HFF-Myc (cell line): ENCODE measurements at regions not wholly inside any gene's neighbourhood (a gene's known extent, or its start where the extent isn't known, plus 50 kb on each side); places are given as distances from the start of the nearest gene placed in this dataset.

ENCODE experiments used
- DNase-seq: peaks from one replicate; pipeline ENCODE4 v3.0.0-alpha.2; 2011; ENCODE audit warnings: low read depth; ENCODE audit errors: extremely low read depth
- H3K4me3 ChIP-seq: replicated peaks from 2 replicates; pipeline ENCODE4 v1.5.1; 2011; ENCODE audit warnings: low read depth, mild to moderate bottlenecking, control low read depth, low read length
- TF ChIP-seq, protein P1 (sequence below): IDR thresholded peaks from 2 replicates; pipeline ENCODE4 v1.5.1; 2012; ENCODE audit warnings: mild to moderate bottlenecking, low read depth, low read length, control low read depth; ENCODE audit errors: missing control alignments

DNA sequence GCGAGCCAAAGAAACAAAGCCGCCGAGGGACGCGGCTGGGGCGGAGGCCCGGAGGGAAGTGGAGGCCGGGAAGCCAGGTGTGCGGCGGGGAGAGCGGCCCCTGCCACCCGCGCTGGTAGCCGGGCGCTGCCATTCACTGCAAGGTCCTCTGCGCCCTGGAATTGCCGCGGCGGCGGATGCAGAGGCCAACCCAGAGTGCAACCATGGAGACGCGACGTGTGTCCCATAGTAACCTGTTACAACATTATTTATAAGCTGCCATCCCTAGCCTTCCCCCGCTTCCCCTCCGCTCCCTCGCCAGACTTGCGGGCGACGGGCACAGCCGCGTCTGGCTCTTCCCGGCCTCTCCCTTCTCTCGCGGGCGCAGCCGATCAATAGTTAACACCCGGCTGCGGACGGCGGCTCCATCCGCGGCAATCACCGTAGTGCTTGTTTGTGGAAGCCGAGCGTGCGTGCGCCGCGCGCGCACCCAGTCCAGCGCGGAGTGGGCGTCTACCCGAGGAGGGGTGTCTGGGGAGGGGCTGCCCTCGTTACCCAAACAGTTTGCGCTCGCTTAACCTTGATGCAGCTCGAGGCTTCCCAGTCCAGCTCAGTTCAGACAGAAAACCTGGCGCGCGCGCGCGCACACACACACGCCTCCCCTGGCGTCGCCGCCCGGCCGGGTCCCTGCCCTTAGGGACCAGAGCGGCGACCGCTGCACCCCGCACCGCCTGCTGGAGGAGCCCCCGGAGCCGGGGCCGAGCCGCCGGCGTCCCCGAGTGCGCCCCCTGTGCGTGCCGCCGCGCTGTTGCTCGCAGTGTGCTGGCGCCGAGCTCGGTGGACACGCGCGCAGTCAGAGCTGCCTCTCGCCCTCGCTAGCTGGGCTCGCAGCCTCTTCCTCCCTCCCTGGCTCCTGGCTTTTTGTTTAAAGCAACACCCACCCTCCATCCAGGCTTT lies 165.4 kb upstream of the DPP6 start:
- TF ChIP-seq, protein P1, sequence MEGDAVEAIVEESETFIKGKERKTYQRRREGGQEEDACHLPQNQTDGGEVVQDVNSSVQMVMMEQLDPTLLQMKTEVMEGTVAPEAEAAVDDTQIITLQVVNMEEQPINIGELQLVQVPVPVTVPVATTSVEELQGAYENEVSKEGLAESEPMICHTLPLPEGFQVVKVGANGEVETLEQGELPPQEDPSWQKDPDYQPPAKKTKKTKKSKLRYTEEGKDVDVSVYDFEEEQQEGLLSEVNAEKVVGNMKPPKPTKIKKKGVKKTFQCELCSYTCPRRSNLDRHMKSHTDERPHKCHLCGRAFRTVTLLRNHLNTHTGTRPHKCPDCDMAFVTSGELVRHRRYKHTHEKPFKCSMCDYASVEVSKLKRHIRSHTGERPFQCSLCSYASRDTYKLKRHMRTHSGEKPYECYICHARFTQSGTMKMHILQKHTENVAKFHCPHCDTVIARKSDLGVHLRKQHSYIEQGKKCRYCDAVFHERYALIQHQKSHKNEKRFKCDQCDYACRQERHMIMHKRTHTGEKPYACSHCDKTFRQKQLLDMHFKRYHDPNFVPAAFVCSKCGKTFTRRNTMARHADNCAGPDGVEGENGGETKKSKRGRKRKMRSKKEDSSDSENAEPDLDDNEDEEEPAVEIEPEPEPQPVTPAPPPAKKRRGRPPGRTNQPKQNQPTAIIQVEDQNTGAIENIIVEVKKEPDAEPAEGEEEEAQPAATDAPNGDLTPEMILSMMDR: no peak
- no peak for DNase-seq
- H3K4me3 ChIP-seq: no peak overlapping the region

DNA sequence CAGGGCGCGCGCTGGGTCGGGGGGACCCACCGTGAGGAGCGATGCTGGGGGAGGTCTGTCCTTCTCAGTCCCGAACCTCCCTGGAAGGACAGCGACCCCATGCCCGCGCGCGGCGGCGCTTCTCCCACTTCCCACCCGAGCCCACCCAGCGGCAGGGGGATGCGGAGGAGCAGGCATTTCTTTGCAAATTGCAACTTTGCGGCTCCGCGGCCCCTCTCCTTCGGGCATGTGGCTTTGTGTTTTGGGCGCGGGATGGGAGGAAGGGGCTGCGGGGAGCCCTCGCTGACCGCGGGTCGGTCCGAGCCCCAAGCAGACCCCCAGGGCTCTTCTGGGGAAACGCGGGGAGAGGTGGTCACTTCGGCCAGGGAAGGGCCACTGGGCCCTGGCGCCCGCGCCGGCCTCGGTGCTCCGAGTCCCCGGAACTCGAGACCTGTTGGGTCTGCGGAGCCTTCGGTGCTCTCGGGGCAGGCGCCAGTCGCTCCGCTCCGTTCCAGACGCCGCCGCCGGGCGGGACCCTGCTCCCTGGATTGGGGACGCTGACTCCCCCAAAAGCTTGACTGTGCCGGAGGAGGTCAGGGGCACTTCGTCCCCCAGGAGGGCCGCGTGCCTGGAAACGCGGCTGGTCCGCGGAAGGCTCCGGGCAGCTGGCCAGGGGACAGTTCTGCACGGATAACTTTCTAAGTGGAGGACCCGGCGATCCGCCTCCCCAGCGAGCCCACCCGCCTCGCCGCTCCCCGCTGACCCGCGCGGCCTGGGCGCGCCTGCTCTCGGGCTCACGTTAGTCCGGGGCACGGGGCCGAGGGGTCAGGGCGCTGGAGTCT lies 164.2 kb upstream of the DPP6 start:
- no peak for DNase-seq
- TF ChIP-seq, protein P1: no peak
- no peak overlapping the region for H3K4me3 ChIP-seq

DNA sequence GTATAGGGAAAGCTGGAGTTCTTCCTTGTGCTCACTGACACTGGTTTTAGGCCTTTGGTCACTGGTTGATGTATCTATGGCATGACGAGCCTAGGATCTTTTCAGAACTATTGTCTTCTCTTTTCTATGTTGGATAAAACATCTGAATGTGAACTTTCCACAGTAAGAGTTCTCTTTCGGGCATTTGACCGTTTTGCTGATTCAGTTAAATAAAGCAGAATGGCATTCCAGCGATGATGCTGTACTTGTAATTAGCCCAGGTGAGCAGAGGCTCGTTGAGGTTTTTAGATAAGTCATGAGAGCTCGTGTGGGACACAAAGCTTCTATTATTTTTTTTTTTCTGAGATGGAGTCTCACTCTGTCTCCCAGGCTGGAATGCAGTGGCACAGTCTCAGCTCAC lies 160.2 kb upstream of the DPP6 start:
- no peak overlapping the region for H3K4me3 ChIP-seq
- TF ChIP-seq, protein P1: no peak
- no peak for DNase-seq

DNA sequence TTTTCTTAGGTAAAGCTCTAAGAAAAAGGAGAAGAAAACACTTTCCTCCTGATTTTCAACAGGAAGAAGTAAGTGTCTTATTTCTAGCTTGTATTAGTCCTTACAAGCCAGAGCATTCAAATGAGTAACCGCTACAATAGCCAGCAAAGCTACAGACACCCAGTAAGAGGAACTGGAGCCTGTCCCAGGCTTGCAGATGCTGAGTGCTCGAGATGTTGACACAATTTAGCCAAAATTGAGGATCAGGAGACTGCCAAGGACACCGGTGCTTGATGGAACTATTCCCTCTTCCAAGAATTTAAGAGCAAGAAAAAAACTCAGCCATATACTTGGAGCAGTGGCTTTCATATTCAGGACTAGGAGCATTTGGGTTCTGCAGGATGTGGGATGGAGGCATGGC lies 149.3 kb upstream of the DPP6 start:
- H3K4me3 ChIP-seq: no peak overlapping the region
- TF ChIP-seq, protein P1: no peak
- DNase-seq: no peak

DNA sequence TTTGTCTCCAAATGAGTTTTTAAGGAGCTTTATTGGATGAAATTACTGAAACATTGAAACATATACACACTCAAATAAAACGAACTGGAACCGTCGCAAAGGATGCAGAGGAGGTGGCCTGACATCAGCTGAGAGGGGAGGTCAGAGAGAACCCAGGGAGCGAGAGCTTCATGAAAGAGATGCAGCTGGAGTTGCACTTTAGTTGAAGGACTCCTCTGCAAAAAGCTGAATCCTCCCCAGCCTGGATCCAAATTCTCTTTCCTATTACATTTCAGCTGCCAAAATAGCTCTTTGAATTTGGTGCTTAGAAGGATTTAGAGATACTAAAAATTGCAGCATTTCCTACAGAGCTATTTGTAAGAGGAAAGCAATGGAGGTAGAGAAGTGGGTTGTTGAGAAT lies 140.0 kb upstream of the DPP6 start:
- DNase-seq: no peak
- TF ChIP-seq, protein P1: no peak
- no peak overlapping the region for H3K4me3 ChIP-seq

DNA sequence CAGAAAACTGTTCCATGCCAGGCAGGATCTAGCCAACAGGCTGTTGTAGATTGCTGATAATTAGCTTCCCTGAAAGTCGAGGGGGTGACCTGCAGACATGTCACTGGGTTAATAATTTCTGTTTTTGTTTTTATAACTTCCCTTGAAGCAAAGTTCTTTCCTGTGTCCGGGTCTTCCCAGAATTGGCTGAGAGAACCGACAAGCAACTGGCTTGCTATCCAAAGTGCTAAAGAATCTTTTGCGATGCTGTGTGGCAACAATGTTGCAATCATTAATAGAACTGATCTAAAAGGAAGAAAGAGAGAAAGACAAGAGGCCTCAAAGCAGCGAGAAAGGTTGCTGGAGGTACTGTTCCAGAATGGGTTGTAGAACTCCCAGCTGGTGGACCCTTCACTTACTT lies 132.1 kb upstream of the DPP6 start:
- TF ChIP-seq, protein P1: no peak
- H3K4me3 ChIP-seq: no peak overlapping the region
- no peak for DNase-seq
